GM12878 (cell line): ENCODE measurements at regions not wholly inside any gene's neighbourhood (a gene's known extent, or its start where the extent isn't known, plus 50 kb on each side); places are given as distances from the start of the nearest gene placed in this dataset.

ENCODE experiments used
- ATAC-seq: fragments of 200-7000 bp; cut with Tn5 transposase; 3 replicates; pipeline ENCODE4 v1.9.1; 2020; ENCODE audit warnings: mild to moderate bottlenecking, moderate library complexity
- BruUV-seq: library from RNA; stranded (reverse); fragments of 400-500 nt; replicated peaks from 2 replicates; lab custom pipeline; 2021; lab: Mats Ljungman, UMichigan
- CTCF ChIA-PET: fragments of 300-600 bp; sonication (Branson Sonifier 250); formaldehyde crosslinking; extraction: SDS; loops from one replicate; lab custom pipeline; 2021; ENCODE audit warnings: inconsistent platforms; lab: Yijun Ruan, JAX
- POLR2A ChIA-PET: fragments of 350-600 bp; formaldehyde crosslinking; extraction: SDS; loops from one replicate; lab custom pipeline; 2021; ENCODE audit warnings: inconsistent platforms; lab: Charles Lee
- RAD21 ChIA-PET: fragments of 300-600 bp; sonication (Branson Sonifier 250); formaldehyde crosslinking; loops from one replicate; lab custom pipeline; 2023; ENCODE audit warnings: antibody characterized with exemption; ENCODE audit not compliant: unreplicated experiment; lab: Charles Lee
- SMC1A ChIA-PET: fragments of 300-600 bp; sonication (Branson Sonifier 250); formaldehyde crosslinking; loops from one replicate; lab custom pipeline; 2023; ENCODE audit not compliant: unreplicated experiment, uncharacterized antibody; lab: Charles Lee
- DNase-seq: peaks from one replicate; pipeline ENCODE4 v3.0.0-alpha.2; 2011; ENCODE audit warnings: low read depth, low spot score
- FAIRE-seq: peaks from 3 replicates; lab custom pipeline; 2011; peaks lifted over from hg19 to GRCh38; lab: Jason Lieb, UNC
- H2AFZ ChIP-seq: 2 replicates; pipeline ENCODE4 v1.6.0; 2011; ENCODE audit warnings: low read depth, low read length, control low read depth; ENCODE audit not compliant: control insufficient read depth
- H3K27ac ChIP-seq: 2 replicates; pipeline ENCODE4 v1.5.1; 2011; ENCODE audit warnings: control low read depth; ENCODE audit not compliant: control insufficient read depth, insufficient read depth
- H3K27me3 ChIP-seq, 2 experiments: replicated peaks in 1 of 2; 2 replicates each; pipeline versions ENCODE4 v1.6.0 to v1.6.1; 2011; ENCODE audit warnings: low read length in 1 of 2; ENCODE audit not compliant: control insufficient read depth in 2 of 2, insufficient read depth in 2 of 2
- H3K36me3 ChIP-seq, 2 experiments: 2 replicates each; pipeline ENCODE4 v1.5.1; 2011; ENCODE audit warnings: low read length in 1 of 2; ENCODE audit not compliant: control insufficient read depth in 2 of 2, insufficient read depth in 2 of 2
- H3K4me1 ChIP-seq: 2 replicates; pipeline ENCODE4 v1.6.1; 2011; ENCODE audit warnings: mild to moderate bottlenecking, low read length, moderate library complexity, mixed read lengths; ENCODE audit not compliant: control insufficient read depth, insufficient read depth
- H3K4me2 ChIP-seq: 2 replicates; pipeline ENCODE4 v1.6.0; 2011; ENCODE audit warnings: control low read depth; ENCODE audit not compliant: control insufficient read depth, insufficient read depth
- H3K4me3 ChIP-seq: fragments of 200-600 bp; sonication (generic); 2 replicates; pipeline ENCODE4 v1.5.1; 2016
- H3K79me2 ChIP-seq: 2 replicates; pipeline ENCODE4 v1.6.0; 2011; ENCODE audit warnings: low read length; ENCODE audit not compliant: control insufficient read depth, insufficient read depth
- H3K9ac ChIP-seq: 2 replicates; pipeline ENCODE4 v1.8.0; 2011; ENCODE audit warnings: low read length, control low read depth, mixed read lengths; ENCODE audit not compliant: control insufficient read depth, insufficient read depth
- H3K9me3 ChIP-seq: replicated peaks from 3 replicates; pipeline ENCODE4 v1.5.1; 2011; ENCODE audit warnings: mild to moderate bottlenecking, low read length; ENCODE audit not compliant: control insufficient read depth, insufficient read depth
- H4K20me1 ChIP-seq: 2 replicates; pipeline ENCODE4 v1.6.0; 2011; ENCODE audit not compliant: control insufficient read depth, insufficient read depth
- BRCA1 ChIP-seq: IDR thresholded peaks from 2 replicates; pipeline ENCODE4 v1.6.1; 2011; ENCODE audit warnings: low read depth, low read length, improper control_type of control experiment
- CEBPB ChIP-seq, 2 experiments: fragments of 150-350 bp in 1 of 2; IDR thresholded peaks; 2 replicates each; pipeline ENCODE4 v1.6.1; 2012 to 2014; ENCODE audit warnings: low read depth in 2 of 2, low read length in 2 of 2, borderline replicate concordance in 1 of 2, inconsistent platforms in 1 of 2
- ETV6 ChIP-seq, 2 experiments: fragments of 450-650 bp in 1 of 2; IDR thresholded peaks in 1 of 2; conservative IDR thresholded peaks in 1 of 2; 2 replicates each; pipeline ENCODE4 v1.6.1; 2014; ENCODE audit warnings: antibody characterized with exemption in 1 of 2, borderline replicate concordance in 1 of 2, low read depth in 1 of 2, mild to moderate bottlenecking in 1 of 2, moderate library complexity in 1 of 2
- KAT2A ChIP-seq: conservative IDR thresholded peaks from 2 replicates; pipeline ENCODE4 v1.6.1; 2011; ENCODE audit warnings: low read depth, low read length; ENCODE audit not compliant: control insufficient read depth
- MEF2A ChIP-seq: IDR thresholded peaks from 2 replicates; pipeline ENCODE4 v1.6.1; 2011; ENCODE audit warnings: low read depth, mild to moderate bottlenecking, low read length, moderate library complexity; ENCODE audit not compliant: insufficient read depth
- MYC ChIP-seq: IDR thresholded peaks from 2 replicates; pipeline ENCODE4 v1.6.1; 2011; ENCODE audit warnings: mild to moderate bottlenecking, low read length, moderate library complexity, inconsistent platforms; ENCODE audit not compliant: insufficient read depth, insufficient replicate concordance, insufficient read length, severe bottlenecking
- NR2F1 ChIP-seq: fragments of 450-650 bp; conservative IDR thresholded peaks from 2 replicates; pipeline ENCODE4 v1.6.1; 2017; ENCODE audit warnings: mild to moderate bottlenecking
- POLR2AphosphoS5 ChIP-seq: IDR thresholded peaks from 2 replicates; pipeline ENCODE4 v1.6.1; 2011; ENCODE audit warnings: mild to moderate bottlenecking, low read length, inconsistent platforms
- SMC3 ChIP-seq: IDR thresholded peaks from 2 replicates; pipeline ENCODE4 v1.6.1; 2011; ENCODE audit warnings: low read length, improper control_type of control experiment, borderline replicate concordance
- SPI1 ChIP-seq: IDR thresholded peaks from 2 replicates; pipeline ENCODE4 v1.6.1; 2011; ENCODE audit warnings: low read depth, mild to moderate bottlenecking, low read length, moderate library complexity, borderline replicate concordance; ENCODE audit not compliant: insufficient read depth
- YBX1 ChIP-seq: fragments of 450-650 bp; IDR thresholded peaks from 2 replicates; pipeline ENCODE4 v1.6.1; 2016; ENCODE audit warnings: antibody characterized with exemption
- YY1 ChIP-seq: IDR thresholded peaks from 2 replicates; pipeline ENCODE4 v1.6.1; 2011; ENCODE audit warnings: low read depth, mild to moderate bottlenecking, low read length
- WGBS: methylation state at CpG from one replicate; pipeline ENCODE4 v1.1.6; 2016; ENCODE audit warnings: low lambda C conversion rate; ENCODE audit not compliant: insufficient replicate concordance, insufficient coverage; ENCODE audit errors: missing lambda C conversion rate; 5-methylcytosine and 5-hydroxymethylcytosine counted together
- in situ Hi-C: fragments of 300-500 bp; cut with MboI; formaldehyde crosslinking; loops from 9 replicates; pipeline ENCODE4 v1.14.3; 2018; ENCODE audit warnings: mixed read lengths
- intact Hi-C: fragments of 100-400 bp; cut with micrococcal nuclease; formaldehyde crosslinking; loops from one replicate; pipeline ENCODE4 v1.14.2; 2022; ENCODE audit not compliant: unreplicated experiment
- TF ChIP-seq, protein P1 (sequence below): IDR thresholded peaks from 2 replicates; pipeline ENCODE4 v1.6.1; 2011; ENCODE audit warnings: mild to moderate bottlenecking, low read depth, low read length, moderate library complexity; ENCODE audit not compliant: insufficient replicate concordance
- TF ChIP-seq, protein P2 (sequence below): IDR thresholded peaks from 2 replicates; pipeline ENCODE4 v1.6.1; 2011; ENCODE audit warnings: low read depth, low read length, improper control_type of control experiment, borderline replicate concordance
- TF ChIP-seq, protein P3 (sequence below): fragments of 450-650 bp; IDR thresholded peaks from 2 replicates; pipeline ENCODE4 v1.6.1; 2018; ENCODE audit warnings: borderline replicate concordance, mild to moderate bottlenecking; ENCODE audit not compliant: partially characterized antibody
- TF ChIP-seq, protein P4 (sequence below): fragments of 450-650 bp; IDR thresholded peaks from 2 replicates; pipeline ENCODE4 v1.6.1; 2016; ENCODE audit warnings: mild to moderate bottlenecking

DNA sequence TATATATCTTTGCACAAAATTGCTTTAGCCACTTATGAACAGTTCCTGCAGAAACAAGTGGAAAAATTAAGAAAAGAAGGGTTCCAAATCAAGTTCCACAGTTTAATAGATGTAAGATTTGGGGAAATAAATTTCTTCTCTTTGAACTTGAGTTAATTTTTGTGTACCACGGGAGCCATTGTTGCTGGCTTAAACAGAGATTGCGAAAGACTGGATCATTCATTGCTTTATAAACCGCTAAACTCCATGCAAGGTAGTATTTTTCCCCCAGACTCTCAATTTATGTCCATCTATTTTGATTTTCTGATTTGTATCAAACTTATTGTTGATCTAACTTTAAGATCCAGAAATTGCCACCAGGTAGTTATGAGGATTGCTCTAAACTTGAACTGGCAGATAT lies 246.1 kb upstream of the ADGRL4 start:
- CTCF ChIA-PET = no interaction called here

More for the DNA sequence above, 246.1 kb upstream of the ADGRL4 start:
- Histone ChIP-seq H3K27me3 (no peaks in the 10 kb centered on the region; a peak in 1 of 4 replicates), H3K27ac (no peak overlapping the region), H3K79me2 (no peaks in the 10 kb centered on the region), H3K9me3 (no peaks in the 10 kb centered on the region), H4K20me1 (no peaks in the 10 kb centered on the region), H2AFZ (no peak overlapping the region), H3K4me1 (no peaks in the 10 kb centered on the region), H3K4me3 (no peak overlapping the region), H3K9ac (no peak overlapping the region), H3K4me2 (no peak overlapping the region), H3K36me3 (no peaks in the 10 kb centered on the region)
- 44% methylated on average over 3 of the region's 3 CpGs for WGBS
- ATAC-seq = no peak
- FAIRE-seq = no peak
- no peak for DNase-seq
- SMC1A ChIA-PET = no interaction called here
- no TSS peak for BruUV-seq
- intact Hi-C loops (loop anchor here (10.0 kb wide), 1 partner anchor 232 kb away; no protein-coding TSS in a partner anchor), in situ Hi-C loops (no loop called here)
- TF ChIP-seq, protein P1, sequence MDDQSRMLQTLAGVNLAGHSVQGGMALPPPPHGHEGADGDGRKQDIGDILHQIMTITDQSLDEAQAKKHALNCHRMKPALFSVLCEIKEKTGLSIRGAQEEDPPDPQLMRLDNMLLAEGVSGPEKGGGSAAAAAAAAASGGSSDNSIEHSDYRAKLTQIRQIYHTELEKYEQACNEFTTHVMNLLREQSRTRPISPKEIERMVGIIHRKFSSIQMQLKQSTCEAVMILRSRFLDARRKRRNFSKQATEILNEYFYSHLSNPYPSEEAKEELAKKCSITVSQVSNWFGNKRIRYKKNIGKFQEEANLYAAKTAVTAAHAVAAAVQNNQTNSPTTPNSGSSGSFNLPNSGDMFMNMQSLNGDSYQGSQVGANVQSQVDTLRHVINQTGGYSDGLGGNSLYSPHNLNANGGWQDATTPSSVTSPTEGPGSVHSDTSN = no peak
- TF ChIP-seq, protein P2, sequence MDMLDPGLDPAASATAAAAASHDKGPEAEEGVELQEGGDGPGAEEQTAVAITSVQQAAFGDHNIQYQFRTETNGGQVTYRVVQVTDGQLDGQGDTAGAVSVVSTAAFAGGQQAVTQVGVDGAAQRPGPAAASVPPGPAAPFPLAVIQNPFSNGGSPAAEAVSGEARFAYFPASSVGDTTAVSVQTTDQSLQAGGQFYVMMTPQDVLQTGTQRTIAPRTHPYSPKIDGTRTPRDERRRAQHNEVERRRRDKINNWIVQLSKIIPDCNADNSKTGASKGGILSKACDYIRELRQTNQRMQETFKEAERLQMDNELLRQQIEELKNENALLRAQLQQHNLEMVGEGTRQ = no peak
- no peak for TF ChIP-seq BRCA1
- no peak for TF ChIP-seq MYC
- no peak for TF ChIP-seq CEBPB (IDR thresholded peaks at IDR 0.05; ENCODE audit: borderline replicate concordance in 1 of 2, low read depth in 2 of 2, low read length in 2 of 2)
- no peak for TF ChIP-seq NR2F1
- TF ChIP-seq SPI1 = no peak
- TF ChIP-seq, protein P3, sequence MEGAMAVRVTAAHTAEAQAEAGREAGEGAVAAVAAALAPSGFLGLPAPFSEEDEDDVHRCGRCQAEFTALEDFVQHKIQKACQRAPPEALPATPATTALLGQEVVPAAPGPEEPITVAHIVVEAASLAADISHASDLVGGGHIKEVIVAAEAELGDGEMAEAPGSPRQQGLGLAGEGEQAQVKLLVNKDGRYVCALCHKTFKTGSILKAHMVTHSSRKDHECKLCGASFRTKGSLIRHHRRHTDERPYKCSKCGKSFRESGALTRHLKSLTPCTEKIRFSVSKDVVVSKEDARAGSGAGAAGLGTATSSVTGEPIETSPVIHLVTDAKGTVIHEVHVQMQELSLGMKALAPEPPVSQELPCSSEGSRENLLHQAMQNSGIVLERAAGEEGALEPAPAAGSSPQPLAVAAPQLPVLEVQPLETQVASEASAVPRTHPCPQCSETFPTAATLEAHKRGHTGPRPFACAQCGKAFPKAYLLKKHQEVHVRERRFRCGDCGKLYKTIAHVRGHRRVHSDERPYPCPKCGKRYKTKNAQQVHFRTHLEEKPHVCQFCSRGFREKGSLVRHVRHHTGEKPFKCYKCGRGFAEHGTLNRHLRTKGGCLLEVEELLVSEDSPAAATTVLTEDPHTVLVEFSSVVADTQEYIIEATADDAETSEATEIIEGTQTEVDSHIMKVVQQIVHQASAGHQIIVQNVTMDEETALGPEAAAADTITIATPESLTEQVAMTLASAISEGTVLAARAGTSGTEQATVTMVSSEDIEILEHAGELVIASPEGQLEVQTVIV = no peak
- no peak for TF ChIP-seq SMC3
- TF ChIP-seq ETV6 (conservative IDR thresholded peaks at IDR 0.05 in 1 of 2, IDR thresholded peaks at IDR 0.05 in 1 of 2; ENCODE audit: borderline replicate concordance in 1 of 2, low read depth in 1 of 2) = no peak
- no peak for TF ChIP-seq YY1
- TF ChIP-seq KAT2A = no peak
- no peak for TF ChIP-seq YBX1
- TF ChIP-seq POLR2AphosphoS5 = no peak
- TF ChIP-seq, protein P4, sequence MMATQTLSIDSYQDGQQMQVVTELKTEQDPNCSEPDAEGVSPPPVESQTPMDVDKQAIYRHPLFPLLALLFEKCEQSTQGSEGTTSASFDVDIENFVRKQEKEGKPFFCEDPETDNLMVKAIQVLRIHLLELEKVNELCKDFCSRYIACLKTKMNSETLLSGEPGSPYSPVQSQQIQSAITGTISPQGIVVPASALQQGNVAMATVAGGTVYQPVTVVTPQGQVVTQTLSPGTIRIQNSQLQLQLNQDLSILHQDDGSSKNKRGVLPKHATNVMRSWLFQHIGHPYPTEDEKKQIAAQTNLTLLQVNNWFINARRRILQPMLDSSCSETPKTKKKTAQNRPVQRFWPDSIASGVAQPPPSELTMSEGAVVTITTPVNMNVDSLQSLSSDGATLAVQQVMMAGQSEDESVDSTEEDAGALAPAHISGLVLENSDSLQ = no peak
- no peak for TF ChIP-seq MEF2A
- RAD21 ChIA-PET = no interaction called here
- POLR2A ChIA-PET = no interaction called here
